HCT116 (cell line): ENCODE measurements at regions not wholly inside any gene's neighbourhood (a gene's known extent, or its start where the extent isn't known, plus 50 kb on each side); places are given as distances from the start of the nearest gene placed in this dataset.

Experiments
- ATAC-seq: fragments of 200-7000 bp; cut with Tn5 transposase; 2 replicates; pipeline ENCODE4 v1.9.1; 2020; ENCODE audit warnings: mild to moderate bottlenecking, moderate library complexity
- BruUV-seq: library from RNA; stranded (reverse); fragments of 400-500 nt; replicated peaks from 2 replicates; lab custom pipeline; 2021; lab: Mats Ljungman, UMichigan
- CTCF ChIA-PET: fragments of 300-600 bp; sonication (Branson Sonifier 250); formaldehyde crosslinking; loops from one replicate; lab custom pipeline; 2021; ENCODE audit warnings: antibody characterized with exemption; lab: Charles Lee
- POLR2A ChIA-PET: fragments of 300-600, 350-600 bp; sonication (Branson Sonifier 250); formaldehyde crosslinking; loops from one replicate; lab custom pipeline; 2021; ENCODE audit warnings: antibody characterized with exemption; lab: Charles Lee
- RAD21 ChIA-PET, 2 experiments: fragments of 300-600 bp; sonication (Branson Sonifier 250); formaldehyde crosslinking; loops; one replicate each; lab custom pipeline; 2023; ENCODE audit warnings: low total read pairs in 2 of 2; ENCODE audit not compliant: uncharacterized antibody in 2 of 2, unreplicated experiment in 2 of 2, low non-redundant PET in 1 of 2; lab: Charles Lee
- DNase-seq: peaks from one replicate; pipeline ENCODE4 v3.0.0-alpha.2; 2010; ENCODE audit warnings: low read depth, low spot score
- H2AFZ ChIP-seq: fragments of 200-600 bp; shearing (Covaris generic), sonication (generic); 2 replicates; pipeline ENCODE4 v1.6.1; 2017; ENCODE audit warnings: low read depth, mixed run types, mixed read lengths, antibody characterized with exemption, low read length; ENCODE audit not compliant: poor library complexity, severe bottlenecking
- H3K27ac ChIP-seq: 2 replicates; pipeline ENCODE4 v1.5.1; 2012; ENCODE audit warnings: low read depth, low read length
- H3K27me3 ChIP-seq: fragments of 200-600 bp; sonication (generic); 2 replicates; pipeline ENCODE4 v1.6.1; 2016; ENCODE audit warnings: mixed run types, low read length, mixed read lengths; ENCODE audit not compliant: insufficient read depth
- H3K36me3 ChIP-seq, 2 experiments: fragments of 200-500 bp in 1 of 2; fragments of 200-600 bp in 1 of 2; sonication (Bioruptor generic) in 1 of 2; sonication (generic) in 1 of 2; 2 replicates each; pipeline versions ENCODE4 v1.5.1 to v1.6.1; 2014 to 2016; ENCODE audit warnings: low read length in 2 of 2, inconsistent platforms in 1 of 2, mixed read lengths in 1 of 2, mixed run types in 1 of 2; ENCODE audit not compliant: insufficient read depth in 2 of 2, control insufficient read depth in 1 of 2
- H3K4me1 ChIP-seq, 2 experiments: fragments of 200-600 bp in 1 of 2; sonication (generic) in 1 of 2; 2 replicates each; pipeline versions ENCODE4 v1.5.1 to v1.6.1; 2012 to 2017; ENCODE audit warnings: low read length in 2 of 2, inconsistent platforms in 1 of 2, mild to moderate bottlenecking in 1 of 2, mixed read lengths in 1 of 2, mixed run types in 1 of 2, moderate library complexity in 1 of 2; ENCODE audit not compliant: insufficient read depth in 2 of 2, control insufficient read depth in 1 of 2
- H3K4me2 ChIP-seq: fragments of 200-600 bp; sonication (generic); 2 replicates; pipeline ENCODE4 v1.6.1; 2017; ENCODE audit warnings: mixed run types, low read length, mixed read lengths
- H3K4me3 ChIP-seq, 2 experiments: fragments of 200-600 bp in 1 of 2; sonication (generic) in 1 of 2; replicated peaks in 1 of 2; 2 replicates each; pipeline ENCODE4 v1.5.1; 2011 to 2016; ENCODE audit warnings: low read length in 2 of 2, control low read depth in 1 of 2, low read depth in 1 of 2, mild to moderate bottlenecking in 1 of 2, mixed read lengths in 1 of 2, mixed run types in 1 of 2
- H3K79me2 ChIP-seq: fragments of 200-600 bp; sonication (generic); 2 replicates; pipeline ENCODE4 v1.6.1; 2017; ENCODE audit warnings: mild to moderate bottlenecking, mixed run types, low read length, moderate library complexity, mixed read lengths; ENCODE audit not compliant: insufficient read depth
- H3K9ac ChIP-seq: fragments of 200-600 bp; sonication (generic); 2 replicates; pipeline ENCODE4 v1.6.1; 2016; ENCODE audit warnings: low read length, mixed read lengths
- H3K9me2 ChIP-seq: fragments of 200-600 bp; sonication (generic), shearing (Covaris generic); 2 replicates; pipeline ENCODE4 v1.6.1; 2017; ENCODE audit warnings: mixed run types, mild to moderate bottlenecking, moderate library complexity; ENCODE audit not compliant: insufficient read depth
- H3K9me3 ChIP-seq, 2 experiments: fragments of 200-500 bp in 1 of 2; fragments of 200-600 bp in 1 of 2; sonication (Bioruptor generic) in 1 of 2; sonication (generic) in 1 of 2; 2 replicates each; pipeline ENCODE4 v1.6.1; 2014 to 2017; ENCODE audit warnings: low read length in 2 of 2, mixed read lengths in 2 of 2, inconsistent platforms in 1 of 2, low read depth in 1 of 2, mild to moderate bottlenecking in 1 of 2, mixed run types in 1 of 2, moderate library complexity in 1 of 2; ENCODE audit not compliant: control insufficient read depth in 1 of 2, insufficient read depth in 1 of 2
- H4K20me1 ChIP-seq: fragments of 200-600 bp; sonication (generic), shearing (Covaris generic); 2 replicates; pipeline ENCODE4 v1.6.1; 2017; ENCODE audit warnings: mixed run types, mild to moderate bottlenecking, moderate library complexity; ENCODE audit not compliant: insufficient read depth
- CBX3 ChIP-seq: IDR thresholded peaks from 2 replicates; pipeline ENCODE4 v1.6.1; 2012; ENCODE audit warnings: low read depth
- EGR1 ChIP-seq: IDR thresholded peaks from 2 replicates; pipeline ENCODE4 v1.6.1; 2012; ENCODE audit warnings: low read depth
- ELF1 ChIP-seq: IDR thresholded peaks from 2 replicates; pipeline ENCODE4 v1.6.1; 2012; ENCODE audit warnings: low read depth, borderline replicate concordance
- EZH2 ChIP-seq: fragments of 200-600 bp; sonication (generic); IDR thresholded peaks from 2 replicates; pipeline ENCODE4 v1.6.1; 2017; ENCODE audit warnings: antibody characterized with exemption, mixed run types
- EZH2phosphoT487 ChIP-seq: fragments of 200-600 bp; IDR thresholded peaks from 2 replicates; pipeline ENCODE4 v1.6.1; 2018; ENCODE audit warnings: antibody characterized with exemption, borderline replicate concordance
- FOSL1 ChIP-seq: IDR thresholded peaks from 2 replicates; pipeline ENCODE4 v1.6.1; 2012; ENCODE audit warnings: low read depth
- JUND ChIP-seq: IDR thresholded peaks from 2 replicates; pipeline ENCODE4 v1.6.1; 2012
- POLR2A ChIP-seq: IDR thresholded peaks from 2 replicates; pipeline ENCODE4 v1.7.0; 2011; ENCODE audit warnings: borderline replicate concordance; ENCODE audit not compliant: insufficient read depth, insufficient read length; ENCODE audit errors: extremely low read depth
- RAD21 ChIP-seq: IDR thresholded peaks from 2 replicates; pipeline ENCODE4 v1.6.1; 2012; ENCODE audit warnings: low read depth, mild to moderate bottlenecking
- SIN3A ChIP-seq: IDR thresholded peaks from 2 replicates; pipeline ENCODE4 v1.6.1; 2012; ENCODE audit warnings: low read depth
- SP1 ChIP-seq: IDR thresholded peaks from 2 replicates; pipeline ENCODE4 v1.6.1; 2012; ENCODE audit warnings: low read depth
- TCF7L2 ChIP-seq: IDR thresholded peaks from 2 replicates; pipeline ENCODE4 v1.7.0; 2011; ENCODE audit warnings: borderline replicate concordance, inconsistent platforms; ENCODE audit not compliant: insufficient read depth, insufficient read length; ENCODE audit errors: extremely low read depth
- ZFX ChIP-seq: fragments of 450-650 bp; IDR thresholded peaks from 2 replicates; pipeline ENCODE4 v1.6.1; 2017
- ZNF274 ChIP-seq: fragments of 200-500 bp; sonication (Bioruptor generic); IDR thresholded peaks from 2 replicates; pipeline ENCODE4 v1.6.1; 2014; ENCODE audit warnings: mild to moderate bottlenecking, low read depth, low read length, inconsistent platforms
- intact Hi-C: fragments of 100-400 bp; cut with micrococcal nuclease; formaldehyde crosslinking; loops from 2 replicates; pipeline ENCODE4 v1.10.0; 2022
- TF ChIP-seq, protein P1 (sequence below), 3 experiments: fragments of 200-600 bp in 1 of 3; sonication (generic) in 1 of 3; IDR thresholded peaks in 2 of 3; conservative IDR thresholded peaks in 1 of 3; 2 replicates each; pipeline ENCODE4 v1.5.1; 2012 to 2017; ENCODE audit warnings: low read depth in 2 of 3, low read length in 2 of 3, antibody characterized with exemption in 1 of 3, borderline replicate concordance in 1 of 3, control low read depth in 1 of 3, mild to moderate bottlenecking in 1 of 3, mixed read lengths in 1 of 3, mixed run types in 1 of 3, moderate library complexity in 1 of 3; ENCODE audit not compliant: insufficient read depth in 1 of 3
- TF ChIP-seq, protein P2 (sequence below): IDR thresholded peaks from 2 replicates; pipeline ENCODE4 v1.6.1; 2012
- TF ChIP-seq, protein P3 (sequence below): IDR thresholded peaks from 2 replicates; pipeline ENCODE4 v1.6.1; 2011; ENCODE audit warnings: mild to moderate bottlenecking, low read length, moderate library complexity; ENCODE audit not compliant: insufficient replicate concordance; ENCODE audit errors: extremely low read depth
- TF ChIP-seq, protein P4 (sequence below): IDR thresholded peaks from 2 replicates; pipeline ENCODE4 v1.6.1; 2012; ENCODE audit warnings: low read depth

DNA sequence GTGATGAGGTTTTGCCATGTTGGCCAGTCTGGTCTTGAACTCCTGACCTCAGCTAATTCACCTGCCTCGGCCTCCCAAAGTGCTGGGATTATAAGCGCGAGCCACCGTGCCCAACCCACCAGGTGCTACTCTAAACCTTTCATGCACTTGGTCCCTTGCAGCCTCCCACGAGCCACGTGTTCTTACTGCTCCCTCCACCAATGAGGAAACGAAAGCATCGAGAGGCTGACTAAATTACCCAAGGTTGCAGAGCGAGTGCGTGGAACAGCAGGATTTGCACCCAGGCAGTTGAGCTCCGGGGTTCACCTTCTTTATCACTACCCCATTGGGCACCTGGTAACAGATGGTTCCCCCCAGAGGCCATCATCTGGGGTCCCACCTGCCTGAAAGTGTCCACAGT, 208.3 kb downstream of the LY86 start:
- no peak for DNase-seq
- no peak overlapping the region for H3K27ac ChIP-seq
- no peak overlapping the region for H3K9ac ChIP-seq
- ChIA-PET RAD21 (no interaction called here), POLR2A (no interaction called here), CTCF (no interaction called here)
- no peak overlapping the region for H3K4me2 ChIP-seq
- H3K4me1 ChIP-seq: peaks cover 0 to 58% of the 10 kb centered on the region in 2 experiments; a peak in 2 of 4 replicates
- no peak for ATAC-seq
- H3K27me3 ChIP-seq: no peaks in the 10 kb centered on the region
- no peaks in the 10 kb centered on the region for H3K79me2 ChIP-seq
- H2AFZ ChIP-seq: no peak overlapping the region
- no TSS peak for BruUV-seq
- H3K36me3 ChIP-seq: no peaks in the 10 kb centered on the region
- no peak overlapping the region for H3K4me3 ChIP-seq
- no peaks in the 10 kb centered on the region for H3K9me3 ChIP-seq
- intact Hi-C loops: no loop called here
- no peaks in the 10 kb centered on the region for H3K9me2 ChIP-seq
- TF ChIP-seq POLR2A (no peak), EGR1 (no peak), JUND (no peak), EZH2 (no peak), SP1 (no peak), ELF1 (no peak), ZFX (no peak), RAD21 (no peak), TCF7L2 (no peak), FOSL1 (no peak), CBX3 (no peak), SIN3A (no peak), EZH2phosphoT487 (no peak), ZNF274 (no peak)
- TF ChIP-seq, protein P1, sequence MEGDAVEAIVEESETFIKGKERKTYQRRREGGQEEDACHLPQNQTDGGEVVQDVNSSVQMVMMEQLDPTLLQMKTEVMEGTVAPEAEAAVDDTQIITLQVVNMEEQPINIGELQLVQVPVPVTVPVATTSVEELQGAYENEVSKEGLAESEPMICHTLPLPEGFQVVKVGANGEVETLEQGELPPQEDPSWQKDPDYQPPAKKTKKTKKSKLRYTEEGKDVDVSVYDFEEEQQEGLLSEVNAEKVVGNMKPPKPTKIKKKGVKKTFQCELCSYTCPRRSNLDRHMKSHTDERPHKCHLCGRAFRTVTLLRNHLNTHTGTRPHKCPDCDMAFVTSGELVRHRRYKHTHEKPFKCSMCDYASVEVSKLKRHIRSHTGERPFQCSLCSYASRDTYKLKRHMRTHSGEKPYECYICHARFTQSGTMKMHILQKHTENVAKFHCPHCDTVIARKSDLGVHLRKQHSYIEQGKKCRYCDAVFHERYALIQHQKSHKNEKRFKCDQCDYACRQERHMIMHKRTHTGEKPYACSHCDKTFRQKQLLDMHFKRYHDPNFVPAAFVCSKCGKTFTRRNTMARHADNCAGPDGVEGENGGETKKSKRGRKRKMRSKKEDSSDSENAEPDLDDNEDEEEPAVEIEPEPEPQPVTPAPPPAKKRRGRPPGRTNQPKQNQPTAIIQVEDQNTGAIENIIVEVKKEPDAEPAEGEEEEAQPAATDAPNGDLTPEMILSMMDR (IDR thresholded peaks at IDR 0.05 in 2 of 3, conservative IDR thresholded peaks at IDR 0.05 in 1 of 3; ENCODE audit: borderline replicate concordance in 1 of 3, insufficient read depth in 1 of 3, low read depth in 2 of 3, low read length in 2 of 3): no peak
- TF ChIP-seq, protein P2, sequence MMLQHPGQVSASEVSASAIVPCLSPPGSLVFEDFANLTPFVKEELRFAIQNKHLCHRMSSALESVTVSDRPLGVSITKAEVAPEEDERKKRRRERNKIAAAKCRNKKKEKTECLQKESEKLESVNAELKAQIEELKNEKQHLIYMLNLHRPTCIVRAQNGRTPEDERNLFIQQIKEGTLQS: no peak
- TF ChIP-seq, protein P3, sequence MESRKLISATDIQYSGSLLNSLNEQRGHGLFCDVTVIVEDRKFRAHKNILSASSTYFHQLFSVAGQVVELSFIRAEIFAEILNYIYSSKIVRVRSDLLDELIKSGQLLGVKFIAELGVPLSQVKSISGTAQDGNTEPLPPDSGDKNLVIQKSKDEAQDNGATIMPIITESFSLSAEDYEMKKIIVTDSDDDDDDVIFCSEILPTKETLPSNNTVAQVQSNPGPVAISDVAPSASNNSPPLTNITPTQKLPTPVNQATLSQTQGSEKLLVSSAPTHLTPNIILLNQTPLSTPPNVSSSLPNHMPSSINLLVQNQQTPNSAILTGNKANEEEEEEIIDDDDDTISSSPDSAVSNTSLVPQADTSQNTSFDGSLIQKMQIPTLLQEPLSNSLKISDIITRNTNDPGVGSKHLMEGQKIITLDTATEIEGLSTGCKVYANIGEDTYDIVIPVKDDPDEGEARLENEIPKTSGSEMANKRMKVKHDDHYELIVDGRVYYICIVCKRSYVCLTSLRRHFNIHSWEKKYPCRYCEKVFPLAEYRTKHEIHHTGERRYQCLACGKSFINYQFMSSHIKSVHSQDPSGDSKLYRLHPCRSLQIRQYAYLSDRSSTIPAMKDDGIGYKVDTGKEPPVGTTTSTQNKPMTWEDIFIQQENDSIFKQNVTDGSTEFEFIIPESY: no peak
- TF ChIP-seq, protein P4, sequence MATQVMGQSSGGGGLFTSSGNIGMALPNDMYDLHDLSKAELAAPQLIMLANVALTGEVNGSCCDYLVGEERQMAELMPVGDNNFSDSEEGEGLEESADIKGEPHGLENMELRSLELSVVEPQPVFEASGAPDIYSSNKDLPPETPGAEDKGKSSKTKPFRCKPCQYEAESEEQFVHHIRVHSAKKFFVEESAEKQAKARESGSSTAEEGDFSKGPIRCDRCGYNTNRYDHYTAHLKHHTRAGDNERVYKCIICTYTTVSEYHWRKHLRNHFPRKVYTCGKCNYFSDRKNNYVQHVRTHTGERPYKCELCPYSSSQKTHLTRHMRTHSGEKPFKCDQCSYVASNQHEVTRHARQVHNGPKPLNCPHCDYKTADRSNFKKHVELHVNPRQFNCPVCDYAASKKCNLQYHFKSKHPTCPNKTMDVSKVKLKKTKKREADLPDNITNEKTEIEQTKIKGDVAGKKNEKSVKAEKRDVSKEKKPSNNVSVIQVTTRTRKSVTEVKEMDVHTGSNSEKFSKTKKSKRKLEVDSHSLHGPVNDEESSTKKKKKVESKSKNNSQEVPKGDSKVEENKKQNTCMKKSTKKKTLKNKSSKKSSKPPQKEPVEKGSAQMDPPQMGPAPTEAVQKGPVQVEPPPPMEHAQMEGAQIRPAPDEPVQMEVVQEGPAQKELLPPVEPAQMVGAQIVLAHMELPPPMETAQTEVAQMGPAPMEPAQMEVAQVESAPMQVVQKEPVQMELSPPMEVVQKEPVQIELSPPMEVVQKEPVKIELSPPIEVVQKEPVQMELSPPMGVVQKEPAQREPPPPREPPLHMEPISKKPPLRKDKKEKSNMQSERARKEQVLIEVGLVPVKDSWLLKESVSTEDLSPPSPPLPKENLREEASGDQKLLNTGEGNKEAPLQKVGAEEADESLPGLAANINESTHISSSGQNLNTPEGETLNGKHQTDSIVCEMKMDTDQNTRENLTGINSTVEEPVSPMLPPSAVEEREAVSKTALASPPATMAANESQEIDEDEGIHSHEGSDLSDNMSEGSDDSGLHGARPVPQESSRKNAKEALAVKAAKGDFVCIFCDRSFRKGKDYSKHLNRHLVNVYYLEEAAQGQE: no peak
- no peaks in the 10 kb centered on the region for H4K20me1 ChIP-seq
